Putamen (tissue), 1 donor: ENCODE measurements at regions not wholly inside any gene's neighbourhood (a gene's known extent, or its start where the extent isn't known, plus 50 kb on each side); places are given as distances from the start of the nearest gene placed in this dataset.

Source experiments
- DNase-seq: peaks from one replicate; pipeline ENCODE4 v3.0.0-alpha.2; 2016; ENCODE audit warnings: low spot score

DNA sequence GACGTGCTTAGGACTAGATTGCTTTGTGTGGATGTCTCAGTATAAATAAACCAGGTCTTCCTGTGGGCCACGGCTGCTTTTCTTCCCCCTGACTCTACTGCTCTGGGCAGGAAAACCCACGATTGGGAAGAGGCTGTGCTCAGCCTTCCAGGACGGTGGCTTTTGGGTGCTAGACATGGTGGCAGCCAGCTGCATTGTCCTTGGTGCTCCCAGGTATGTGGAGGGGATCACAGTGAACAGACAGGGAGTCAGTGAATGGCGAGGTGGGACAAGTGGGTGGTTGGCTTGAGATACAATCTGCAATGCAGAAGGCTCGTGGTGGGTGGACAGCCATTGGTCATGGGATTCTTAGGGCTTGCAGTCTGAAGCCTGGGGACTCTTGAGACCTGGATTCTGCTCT lies 366.3 kb downstream of the AACS start:
- DNase-seq: no peak

DNA sequence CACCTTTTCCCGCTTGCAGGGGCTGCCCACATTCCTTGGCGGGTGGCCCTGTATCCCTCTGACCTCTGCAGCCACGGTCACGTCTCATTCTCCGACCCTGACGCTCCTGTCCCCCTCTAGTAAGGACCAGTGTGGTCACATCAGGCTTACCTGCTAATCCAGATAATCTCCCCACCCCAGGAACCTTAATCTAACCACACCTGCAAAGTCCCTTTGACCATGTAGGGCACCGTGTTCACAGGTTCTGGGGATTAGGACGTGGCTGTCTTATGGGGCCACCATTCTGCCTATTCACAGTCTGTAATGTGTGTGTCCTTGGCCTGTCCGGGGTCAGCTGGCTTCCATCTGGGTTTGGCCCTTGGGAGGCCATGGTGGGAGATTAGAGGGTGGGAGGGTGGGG lies 368.9 kb downstream of the AACS start:
- no peak for DNase-seq

DNA sequence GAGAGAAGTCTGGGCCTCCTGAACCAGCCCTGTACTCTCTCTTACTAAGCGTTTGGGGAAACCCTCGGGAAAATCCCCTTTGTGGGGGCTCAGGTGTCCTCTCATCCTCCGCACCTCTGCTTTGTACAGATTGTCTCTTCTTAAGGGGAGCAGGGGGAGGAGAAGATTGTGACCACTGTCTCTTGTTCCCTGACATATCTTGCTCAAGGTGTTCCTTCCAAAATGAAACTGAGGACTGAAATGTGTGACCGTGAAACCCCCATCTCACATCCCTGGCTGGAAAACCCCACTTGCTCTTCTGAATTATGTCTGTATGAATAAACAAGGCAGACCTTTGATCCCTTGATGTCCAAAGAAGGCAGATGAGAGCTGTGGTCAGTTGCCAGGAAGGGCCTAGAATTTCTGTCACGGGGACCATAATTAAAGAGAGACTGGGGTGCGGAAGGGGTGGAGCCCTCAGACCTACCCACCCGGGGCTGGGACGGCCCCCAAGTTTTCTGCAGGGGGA lies 369.8 kb downstream of the AACS start:
- no peak for DNase-seq

DNA sequence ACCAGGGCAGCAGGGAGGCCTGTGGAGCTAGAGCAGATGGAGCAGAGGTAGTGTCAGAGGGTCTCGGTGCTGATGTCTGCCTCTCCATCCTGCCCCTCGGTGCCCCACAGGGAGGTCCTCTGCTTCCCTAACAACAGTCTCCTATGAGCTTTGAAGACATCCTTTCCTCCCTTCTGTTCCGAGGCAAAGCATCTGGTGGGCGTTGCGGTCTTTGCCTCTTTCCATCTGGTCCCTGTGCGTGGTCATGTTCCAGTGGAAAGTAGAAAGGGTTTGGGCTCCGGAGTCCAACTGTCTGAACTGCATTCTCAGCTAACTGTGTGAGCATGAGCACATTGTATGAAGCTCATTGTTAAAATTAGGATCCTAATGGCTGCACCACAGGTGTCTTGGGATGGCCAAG lies 370.6 kb downstream of the AACS start:
- DNase-seq: no peak

DNA sequence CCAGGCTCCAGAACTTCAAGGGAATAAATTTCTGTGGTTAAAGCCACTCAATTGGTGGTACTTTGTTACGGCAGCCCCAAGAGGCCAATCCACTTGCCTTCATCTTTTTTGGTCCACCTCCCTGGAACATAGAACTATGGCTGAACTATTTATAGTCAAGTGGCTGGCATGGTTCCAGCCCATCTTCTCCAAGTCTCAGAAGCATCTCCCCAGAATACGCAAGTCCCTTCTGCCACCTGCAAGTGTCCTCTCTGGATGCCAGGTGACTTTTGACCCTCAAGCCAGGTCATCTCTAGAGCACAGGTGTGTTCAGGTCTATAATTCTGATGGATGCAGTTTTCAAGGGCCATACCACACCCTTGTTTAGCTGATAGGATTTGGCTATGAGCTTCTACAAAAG lies 371.5 kb downstream of the AACS start:
- no peak for DNase-seq

DNA sequence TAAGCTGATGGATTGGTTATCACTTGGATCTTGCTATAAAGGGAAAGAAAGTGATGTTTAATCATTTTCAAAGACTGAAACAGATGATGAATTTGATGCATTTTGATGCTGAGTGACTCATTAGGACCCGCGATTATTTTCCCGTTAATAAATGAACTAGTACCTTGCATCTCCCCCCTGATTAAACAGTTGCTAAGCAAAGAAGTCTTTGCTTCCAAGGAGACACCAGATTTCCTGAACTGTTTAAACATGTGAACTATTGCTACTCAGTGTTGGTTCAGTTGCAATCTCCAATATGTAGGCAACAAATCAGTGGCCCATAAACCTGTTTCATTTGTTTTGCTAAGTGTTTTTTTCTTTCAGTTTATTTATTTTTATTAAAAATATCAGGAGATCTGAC lies 375.2 kb downstream of the AACS start:
- DNase-seq: no peak

DNA sequence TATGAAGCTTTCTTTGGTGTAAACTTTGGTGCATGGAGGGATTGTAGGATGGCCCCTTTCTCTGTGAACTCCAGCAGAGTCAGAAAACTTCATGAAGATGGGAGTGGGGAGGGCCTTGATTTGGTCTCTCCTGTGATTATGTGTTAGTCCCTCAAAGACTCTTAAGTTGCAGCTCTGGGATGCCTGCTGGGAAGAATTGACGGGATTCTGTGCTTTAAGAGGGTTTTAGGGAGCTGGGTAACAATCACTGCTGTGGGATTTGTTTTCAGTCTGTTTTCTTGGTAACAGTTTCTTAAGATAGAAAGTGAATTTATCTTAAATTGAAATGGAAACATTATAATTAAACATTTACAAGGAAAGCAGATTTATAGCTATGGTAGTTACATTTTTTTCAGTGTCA lies 378.1 kb downstream of the AACS start:
- DNase-seq: no peak

DNA sequence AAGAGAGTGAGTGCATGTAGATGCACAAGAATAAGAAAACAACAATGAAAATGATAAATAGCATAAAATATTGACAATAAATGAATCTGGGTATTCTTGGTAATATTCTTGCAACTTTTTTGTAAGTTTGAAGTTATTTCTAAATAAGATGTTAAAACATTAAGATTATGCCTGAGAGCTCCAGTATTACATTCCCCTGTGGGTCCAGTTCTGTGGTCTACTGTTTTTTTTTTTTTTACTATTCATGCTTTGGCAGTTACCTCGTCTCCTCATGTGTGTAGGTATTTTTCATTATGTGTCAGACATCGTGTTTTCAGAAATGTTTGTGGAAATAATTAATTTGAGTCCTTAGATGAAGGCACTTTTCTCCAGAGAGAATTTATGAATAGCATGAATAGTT lies 386.2 kb downstream of the AACS start:
- DNase-seq: no peak

DNA sequence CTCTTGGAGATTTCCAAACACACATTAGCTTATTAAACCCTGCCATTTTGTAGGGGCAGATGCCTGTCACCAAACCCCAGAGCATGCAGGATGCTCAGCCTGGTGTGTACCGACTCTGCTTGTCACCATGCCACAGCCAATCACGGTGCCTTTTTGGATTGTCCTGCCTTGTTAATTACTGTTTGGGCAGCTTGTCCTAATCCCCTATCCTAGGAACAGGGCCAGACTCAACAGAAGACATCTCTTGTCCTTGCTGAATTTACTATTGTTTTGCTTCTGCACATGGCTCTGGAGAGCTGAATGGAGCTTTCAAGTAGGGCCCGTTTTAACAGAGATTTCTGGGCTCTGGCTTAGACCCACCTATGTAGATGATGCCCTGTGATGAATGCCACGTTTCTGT lies 388.5 kb downstream of the AACS start:
- peak; percentile 96 for DNase-seq

DNA sequence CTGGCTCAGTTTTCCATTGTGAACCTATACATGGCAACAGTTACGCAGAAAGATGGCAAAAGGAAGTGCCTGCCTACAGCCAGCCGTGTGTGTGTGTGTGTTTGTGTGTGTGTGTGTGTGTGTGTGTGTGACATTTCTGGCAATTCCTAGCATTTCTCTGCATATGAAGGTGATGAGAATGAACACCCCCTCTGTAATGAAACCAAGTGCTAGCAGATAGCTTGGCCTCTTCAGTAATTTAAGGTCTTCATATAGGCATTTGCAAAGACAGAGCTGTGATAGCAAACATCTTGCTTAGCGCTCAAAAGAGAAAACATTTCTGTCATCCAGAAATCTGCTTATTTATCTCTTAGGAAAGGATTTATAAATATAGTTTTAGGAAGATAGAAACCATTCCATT lies 389.1 kb downstream of the AACS start:
- DNase-seq: no peak

DNA sequence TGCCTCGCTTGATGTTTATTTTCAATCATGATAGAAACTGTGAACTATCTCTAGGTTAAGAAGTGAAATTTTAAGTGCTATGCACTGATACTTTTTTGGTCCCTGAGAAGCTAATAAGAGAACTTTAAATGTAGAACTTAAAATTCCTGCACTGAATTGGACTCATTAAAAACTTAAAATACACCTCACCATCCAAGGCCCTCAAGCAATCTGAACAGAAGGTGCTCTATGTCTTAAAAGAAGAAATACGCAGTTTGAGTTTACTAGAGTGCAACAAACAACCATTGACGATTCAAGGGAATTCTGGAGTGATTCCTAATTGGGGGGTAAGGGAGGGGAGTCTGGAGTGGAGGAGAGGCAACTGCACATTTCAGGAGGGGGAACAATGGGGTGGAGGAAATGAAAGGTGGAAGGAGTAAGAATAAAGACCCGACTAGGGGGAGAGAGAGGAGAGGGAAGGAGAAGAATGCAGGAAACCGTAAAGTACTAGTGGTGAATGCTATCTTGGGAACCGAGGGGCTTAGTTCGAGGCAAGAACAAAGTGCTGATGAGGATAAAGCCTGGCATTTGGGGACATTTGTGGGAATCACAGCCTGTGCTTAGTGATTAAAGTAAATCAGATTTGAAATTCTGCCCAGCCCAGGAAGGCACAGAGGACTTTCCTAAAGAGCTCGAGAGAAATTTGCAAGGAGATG lies 389.7 kb downstream of the AACS start:
- DNase-seq: peak; percentile 72

DNA sequence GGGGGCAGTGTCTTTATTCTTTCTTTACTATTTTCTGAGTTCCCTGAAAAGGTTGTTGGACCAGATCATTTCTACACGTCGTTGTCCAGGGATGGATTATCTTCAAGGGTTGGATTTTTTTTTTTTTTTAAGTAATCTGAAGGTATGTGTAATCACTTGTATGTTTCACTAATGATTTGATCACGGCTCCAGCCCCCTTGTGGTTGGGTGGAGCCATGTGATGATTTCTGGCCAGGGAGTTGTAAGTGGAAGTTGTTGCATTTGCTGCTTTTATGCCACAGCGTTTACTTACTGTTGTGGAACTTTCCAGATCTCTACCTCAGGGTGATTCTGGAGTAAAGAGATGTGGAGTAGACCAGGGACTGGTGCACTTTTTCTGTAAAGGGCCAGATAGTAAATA lies 390.3 kb downstream of the AACS start:
- peak; percentile 21 for DNase-seq

DNA sequence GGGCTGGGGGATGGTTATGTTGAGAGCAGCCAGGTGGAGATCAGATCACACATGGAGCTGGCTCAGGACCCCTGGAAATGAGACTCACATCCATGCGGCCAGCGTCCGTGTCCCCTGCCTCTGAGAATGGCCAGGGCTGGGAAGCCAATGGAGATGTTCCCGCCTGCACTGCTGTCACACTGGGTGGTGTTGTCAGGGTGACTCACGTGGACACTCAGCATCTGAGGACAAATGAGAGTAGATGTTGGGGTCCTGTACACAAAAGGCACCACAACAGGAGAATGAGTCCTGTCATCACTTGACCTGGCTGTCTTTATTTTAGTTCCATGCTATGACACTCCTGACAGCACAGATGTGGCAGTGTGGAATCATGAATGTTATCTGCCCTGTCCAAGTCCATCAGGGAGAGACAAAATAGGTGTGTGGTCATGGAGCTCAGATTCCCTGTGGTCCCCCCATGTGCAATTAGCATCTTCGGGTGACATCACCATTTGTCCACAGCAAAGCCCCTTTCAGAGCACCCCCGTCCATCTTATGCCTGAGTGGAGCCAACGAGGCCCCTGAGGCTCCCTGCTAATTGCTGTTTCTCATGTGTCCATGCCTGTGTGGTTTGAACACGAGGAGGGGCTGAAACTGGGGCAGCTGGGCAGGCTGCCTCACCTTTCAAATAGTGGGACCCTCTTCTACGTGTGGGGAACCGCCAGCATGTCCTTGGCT lies 393.5 kb downstream of the AACS start:
- no peak for DNase-seq

DNA sequence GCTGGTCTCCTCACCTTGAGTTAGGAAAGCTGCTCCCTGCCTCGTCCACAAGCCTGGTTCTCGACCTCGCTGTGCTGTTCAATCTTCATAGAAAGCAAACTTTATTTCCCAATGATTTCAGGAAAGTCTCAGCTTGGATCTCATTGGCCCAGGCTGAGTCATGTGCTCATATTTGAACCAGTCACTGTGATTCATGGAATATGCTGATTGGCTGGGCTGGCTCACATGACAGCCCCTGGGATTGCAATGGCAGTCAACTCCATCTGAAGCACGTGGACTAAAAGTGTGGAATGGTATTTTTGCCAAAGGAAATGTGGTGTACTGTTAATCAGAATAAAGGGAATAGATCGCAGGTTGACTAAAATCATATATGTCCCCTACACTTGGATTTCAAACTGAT lies 396.6 kb downstream of the AACS start:
- no peak for DNase-seq

DNA sequence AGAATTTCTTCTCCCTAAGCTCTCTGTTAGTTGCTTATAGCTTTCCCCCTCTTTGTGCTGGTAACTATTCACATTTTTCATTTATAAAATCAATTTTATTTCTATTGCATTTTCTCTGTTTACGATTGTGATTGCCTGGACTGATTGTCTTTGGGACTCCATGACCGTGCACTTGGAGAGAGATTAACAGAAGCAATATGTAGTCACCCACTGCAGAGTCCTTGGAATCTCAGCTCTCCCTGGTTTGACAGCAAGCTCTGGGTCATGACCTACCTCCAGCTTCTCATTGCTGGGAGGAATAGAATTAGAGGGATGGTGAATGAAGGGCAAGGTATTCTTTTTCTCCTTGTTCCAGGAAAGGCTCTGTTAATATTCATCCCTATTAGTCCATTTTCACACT lies 398.2 kb downstream of the AACS start:
- DNase-seq: no peak

DNA sequence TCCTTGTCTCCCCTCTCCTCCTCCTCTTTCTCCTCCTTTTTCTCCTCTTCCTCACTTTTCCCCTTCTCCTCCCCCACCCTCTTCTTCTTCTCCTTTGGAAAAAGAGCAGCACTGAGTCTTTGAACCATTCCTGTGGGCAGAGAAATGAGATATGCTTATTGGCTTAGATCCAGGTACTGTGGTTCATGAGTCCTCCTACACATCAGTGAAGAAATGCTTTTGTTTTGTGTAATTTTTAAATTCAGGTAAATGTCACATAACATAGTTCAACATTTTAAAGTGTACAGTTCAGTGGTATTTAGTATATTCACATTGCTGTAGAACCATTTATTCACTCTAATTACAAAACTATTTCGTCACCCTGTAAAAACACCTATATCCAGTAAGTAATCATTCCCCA lies 402.1 kb downstream of the AACS start:
- DNase-seq: no peak

DNA sequence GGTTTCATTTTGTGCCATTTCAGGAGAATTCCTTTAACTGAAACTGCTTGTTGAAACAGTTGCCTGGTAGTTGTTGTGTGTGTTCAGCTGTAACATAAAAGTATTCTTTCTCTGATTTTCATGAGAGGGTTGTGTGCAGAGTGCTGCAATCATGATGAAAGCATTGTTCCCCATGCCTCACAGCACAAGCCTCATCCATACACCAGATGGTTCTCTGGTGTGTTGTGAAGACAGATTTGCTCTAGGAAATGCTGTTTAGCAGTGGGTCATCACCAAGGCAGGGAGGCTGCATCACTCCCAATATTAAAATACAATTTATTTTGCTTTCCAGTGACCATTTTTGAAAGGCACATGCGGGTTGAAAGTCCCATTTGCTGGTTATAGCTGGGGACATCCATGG lies 404.4 kb downstream of the AACS start:
- no peak for DNase-seq

DNA sequence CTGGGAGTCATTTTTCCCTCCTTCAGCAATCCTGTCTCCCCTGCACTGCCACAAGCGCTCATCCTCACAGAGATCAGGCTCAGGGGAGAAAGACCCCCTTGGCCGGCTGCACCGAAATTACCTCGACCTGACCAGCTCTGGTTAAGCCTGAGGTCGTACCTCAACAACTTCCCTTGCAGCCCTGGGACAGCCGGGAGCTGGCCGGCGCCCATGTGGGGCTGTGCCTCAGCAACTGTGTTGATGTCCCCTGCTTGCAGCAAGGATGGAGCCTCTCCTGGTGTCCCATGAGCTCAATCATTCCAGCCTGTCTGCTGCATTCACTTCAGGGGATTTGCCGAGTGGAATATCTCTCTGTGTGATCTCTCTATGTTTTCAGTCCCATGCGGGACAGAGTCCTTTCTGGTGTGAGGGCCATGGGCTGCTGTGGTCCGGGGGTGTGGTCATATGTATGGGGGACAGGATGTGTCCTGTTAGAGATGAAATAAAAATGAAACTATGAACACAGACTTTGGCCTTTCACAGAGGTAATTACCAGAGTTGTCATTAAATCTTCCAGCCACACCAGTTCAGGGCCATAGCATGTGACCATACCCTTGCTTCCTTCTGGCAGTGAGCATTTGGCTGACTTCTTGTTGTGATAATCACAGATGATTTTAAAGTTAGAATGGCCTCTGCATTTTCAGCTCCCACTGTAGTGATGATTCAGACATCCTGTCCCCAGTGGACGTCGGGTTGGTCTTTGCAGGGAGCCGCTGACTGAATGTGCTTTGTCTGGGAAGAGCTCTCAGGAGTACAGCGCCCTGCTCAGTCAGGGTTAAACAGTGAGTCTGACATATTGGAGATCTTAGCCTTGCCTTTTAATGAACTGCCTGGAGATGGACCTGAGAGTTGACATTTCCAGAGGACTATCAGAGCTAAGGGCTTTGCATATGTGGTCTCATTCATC lies 405.9 kb downstream of the AACS start:
- DNase-seq: no peak

DNA sequence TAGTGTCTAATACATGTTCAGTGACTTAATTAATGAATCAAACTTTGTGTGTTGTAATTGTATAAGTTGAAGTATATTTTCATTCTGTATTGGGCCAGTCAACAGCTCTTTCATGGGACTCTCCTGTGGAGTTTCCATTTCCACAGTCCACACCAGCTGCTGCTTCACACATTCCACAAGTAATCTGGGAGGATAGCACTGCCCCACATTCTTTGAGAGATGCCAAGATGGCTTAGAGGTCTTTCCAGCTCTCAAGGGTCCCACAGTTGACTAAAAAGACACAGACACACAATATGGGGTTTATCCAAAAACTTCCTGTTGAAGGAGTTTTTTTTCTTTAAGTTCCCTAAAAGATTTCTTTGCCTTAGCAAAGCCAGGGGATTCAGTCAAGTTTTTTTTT lies 408.3 kb downstream of the AACS start:
- no peak for DNase-seq

DNA sequence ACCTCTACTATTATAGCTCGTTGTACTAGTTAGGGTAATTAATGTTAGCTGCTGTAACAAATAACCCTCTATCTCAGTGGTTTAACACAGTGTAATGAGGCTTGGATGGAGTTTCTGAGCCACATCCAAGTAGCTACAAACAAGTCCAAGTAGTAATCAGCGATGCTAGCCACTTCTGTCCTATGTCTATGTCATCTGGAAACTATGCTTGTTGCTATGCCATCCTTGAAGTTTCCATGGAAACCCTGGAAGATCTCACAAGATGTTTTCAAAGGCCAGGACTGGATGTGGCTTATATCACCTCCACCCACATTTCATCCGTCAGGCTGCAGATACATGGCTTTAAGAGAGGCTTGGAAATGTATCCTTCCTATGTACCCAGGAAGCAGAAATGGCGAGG lies 422.1 kb downstream of the AACS start:
- DNase-seq: no peak

DNA sequence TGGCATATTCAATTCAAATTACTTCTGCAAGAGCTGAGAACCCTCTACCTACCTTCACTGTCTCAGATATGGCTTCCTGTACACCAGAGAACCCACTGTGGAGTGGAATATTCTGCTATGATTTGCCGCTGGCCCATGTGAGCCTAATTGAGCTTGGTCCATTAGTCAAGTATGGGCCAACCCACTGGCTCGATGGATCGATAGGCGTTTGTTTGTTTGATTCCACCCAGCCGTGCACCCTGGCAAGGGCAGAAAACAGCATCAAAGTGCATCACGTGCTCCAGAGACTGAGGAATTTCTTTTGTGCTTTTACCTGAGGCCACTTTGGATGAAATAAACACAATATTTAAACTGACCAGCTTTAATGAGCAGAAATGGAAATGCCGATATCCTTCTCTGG lies 426.3 kb downstream of the AACS start:
- no peak for DNase-seq

DNA sequence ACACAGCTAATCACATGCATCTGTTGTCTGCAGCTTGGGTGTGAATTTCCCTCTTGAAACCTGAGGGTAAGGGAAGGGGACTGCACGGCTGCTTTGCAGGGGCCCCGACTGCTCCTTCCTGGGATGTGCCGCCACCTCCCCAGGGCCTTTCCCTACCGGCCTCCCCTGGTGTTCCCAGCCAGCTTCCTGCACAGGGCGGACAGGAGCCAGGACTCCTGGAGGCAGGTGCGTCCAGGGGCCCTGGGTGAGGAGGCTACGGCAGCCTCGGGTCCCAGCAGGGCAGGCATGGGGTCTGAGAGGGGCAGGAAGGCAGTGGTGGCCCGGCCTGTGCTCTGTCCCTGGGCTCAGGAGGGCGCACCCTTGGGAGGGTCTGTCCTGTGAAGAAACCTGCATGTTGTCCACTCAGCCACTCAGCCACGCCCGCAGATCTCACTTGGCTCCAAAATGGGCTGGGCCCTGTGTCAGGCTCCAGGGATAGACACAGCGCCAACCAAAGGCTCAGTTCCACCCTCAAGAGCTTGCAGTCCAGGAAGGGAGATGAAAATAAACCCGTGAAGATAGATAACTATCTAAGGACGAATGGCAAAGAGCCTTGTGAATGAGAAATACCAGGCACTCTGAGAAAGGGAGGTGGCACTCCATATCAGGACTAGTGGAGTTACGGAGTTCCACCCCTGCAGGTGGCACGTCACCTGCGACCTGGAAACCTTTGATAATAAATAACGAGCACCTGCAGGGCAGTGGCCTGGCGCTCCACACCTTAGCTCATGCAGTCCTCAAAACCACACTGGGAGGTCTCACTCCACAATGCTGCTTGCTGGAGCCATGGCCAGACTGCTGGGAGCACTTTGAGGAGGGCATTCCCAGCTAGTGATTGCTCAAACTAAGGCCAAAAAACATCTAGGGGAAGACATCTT lies 427.4 kb downstream of the AACS start:
- DNase-seq: no peak
